Endodermal cell (in vitro differentiated cells): ENCODE measurements at regions not wholly inside any gene's neighbourhood (a gene's known extent, or its start where the extent isn't known, plus 50 kb on each side); places are given as distances from the start of the nearest gene placed in this dataset.

ENCODE experiments used
- DNase-seq: peaks from one replicate; pipeline ENCODE4 v3.0.0-alpha.2; 2017
- H3K27ac ChIP-seq: 2 replicates; pipeline ENCODE4 v1.5.1; 2013; ENCODE audit warnings: mild to moderate bottlenecking, low read depth, low read length, moderate library complexity
- H3K27me3 ChIP-seq: 2 replicates; pipeline ENCODE4 v1.6.1; 2013; ENCODE audit warnings: mild to moderate bottlenecking, low read length, moderate library complexity; ENCODE audit not compliant: insufficient read depth, control insufficient read depth, poor library complexity, severe bottlenecking
- H3K36me3 ChIP-seq: 2 replicates; pipeline ENCODE4 v1.7.0; 2013; ENCODE audit warnings: mild to moderate bottlenecking, low read length, moderate library complexity; ENCODE audit not compliant: control insufficient read depth, insufficient read depth
- H3K4me1 ChIP-seq: one replicate; pipeline ENCODE4 v1.7.0; 2013; ENCODE audit warnings: low read length; ENCODE audit not compliant: control insufficient read depth, insufficient read depth
- H3K4me3 ChIP-seq: 2 replicates; pipeline ENCODE4 v1.5.1; 2013; ENCODE audit warnings: mild to moderate bottlenecking, low read length, moderate library complexity
- H3K9ac ChIP-seq: 2 replicates; pipeline ENCODE4 v1.6.1; 2013; ENCODE audit warnings: mild to moderate bottlenecking, low read length, moderate library complexity; ENCODE audit not compliant: poor library complexity, severe bottlenecking; ENCODE audit errors: extremely low read depth
- H3K9me3 ChIP-seq: 2 replicates; pipeline ENCODE4 v1.6.1; 2013; ENCODE audit warnings: mild to moderate bottlenecking, low read length, moderate library complexity; ENCODE audit not compliant: control insufficient read depth
- H3K27ac Mint-ChIP-seq: 2 replicates; pipeline ENCODE4 v1.8.0; 2020; ENCODE audit warnings: mixed read lengths
- H3K27me3 Mint-ChIP-seq: 2 replicates; pipeline ENCODE4 v1.8.0; 2021; ENCODE audit warnings: mild to moderate bottlenecking, mixed read lengths; ENCODE audit not compliant: insufficient read depth
- H3K36me3 Mint-ChIP-seq: 2 replicates; pipeline ENCODE4 v1.8.0; 2020; ENCODE audit warnings: low read depth, mixed read lengths
- H3K4me1 Mint-ChIP-seq: 2 replicates; pipeline ENCODE4 v1.8.0; 2020; ENCODE audit warnings: mixed read lengths
- H3K4me3 Mint-ChIP-seq: 2 replicates; pipeline ENCODE4 v1.8.0; 2020; ENCODE audit warnings: mild to moderate bottlenecking, moderate library complexity, mixed read lengths
- H3K9me3 Mint-ChIP-seq: 2 replicates; pipeline ENCODE4 v1.8.0; 2020; ENCODE audit warnings: mild to moderate bottlenecking, mixed read lengths
- CTCF ChIP-seq: fragments of 200-600 bp; sonication (generic); conservative IDR thresholded peaks from 2 replicates; pipeline ENCODE4 v1.5.0; 2021; ENCODE audit warnings: antibody characterized with exemption, mild to moderate bottlenecking
- WGBS, 2 experiments: methylation state at CpG; one replicate each; pipeline versions ENCODE4 v1.1.5 to v1.1.7; 2013; ENCODE audit warnings: missing lambda C conversion rate in 2 of 2, mixed read lengths in 1 of 2; ENCODE audit not compliant: insufficient coverage in 1 of 2, insufficient read length in 1 of 2; 5-methylcytosine and 5-hydroxymethylcytosine counted together

GRCh38 chr5:54825005-54825404 is 160.4 kb downstream of the ESM1 start:
- no peak for TF ChIP-seq CTCF
- peaks cover 1% of the 10 kb centered on the region for H3K27me3 Mint-ChIP-seq
- no peaks in the 10 kb centered on the region for H3K9me3 Mint-ChIP-seq
- no peaks in the 10 kb centered on the region for H3K9me3 ChIP-seq
- DNase-seq, result no peak
- H3K4me1 Mint-ChIP-seq, result peaks cover 5% of the 10 kb centered on the region
- no peak overlapping the region for H3K4me3 Mint-ChIP-seq
- no peak overlapping the region for H3K27ac Mint-ChIP-seq
- H3K4me1 ChIP-seq, result no peaks in the 10 kb centered on the region
- H3K36me3 Mint-ChIP-seq, result no peaks in the 10 kb centered on the region
- H3K4me3 ChIP-seq, result no peak overlapping the region
- H3K9ac ChIP-seq, result no peak overlapping the region
- no peak overlapping the region for H3K27ac ChIP-seq
- H3K27me3 ChIP-seq, result no peaks in the 10 kb centered on the region
- no peaks in the 10 kb centered on the region for H3K36me3 ChIP-seq

GRCh38 chr5:54823006-54823405 is 162.4 kb downstream of the ESM1 start:
- H3K27me3 ChIP-seq, result no peaks in the 10 kb centered on the region
- H3K27ac Mint-ChIP-seq, result no peak overlapping the region
- peaks cover 1% of the 10 kb centered on the region for H3K27me3 Mint-ChIP-seq
- H3K4me3 ChIP-seq, result no peak overlapping the region
- no peak overlapping the region for H3K27ac ChIP-seq
- no peak for TF ChIP-seq CTCF
- no peaks in the 10 kb centered on the region for H3K36me3 ChIP-seq
- H3K9me3 Mint-ChIP-seq, result peaks cover 8% of the 10 kb centered on the region
- H3K36me3 Mint-ChIP-seq, result no peaks in the 10 kb centered on the region
- DNase-seq, result no peak
- no peak overlapping the region for H3K9ac ChIP-seq
- H3K4me1 Mint-ChIP-seq, result peaks cover 5% of the 10 kb centered on the region
- H3K9me3 ChIP-seq, result no peaks in the 10 kb centered on the region
- no peaks in the 10 kb centered on the region for H3K4me1 ChIP-seq
- no peak overlapping the region for H3K4me3 Mint-ChIP-seq

GRCh38 chr5:54822324-54822687 is 163.1 kb downstream of the ESM1 start:
- Mint-ChIP-seq H3K9me3 (peaks cover 8% of the 10 kb centered on the region), H3K27me3 (peaks cover 1% of the 10 kb centered on the region), H3K27ac (no peak overlapping the region), H3K4me1 (peaks cover 5% of the 10 kb centered on the region), H3K4me3 (no peak overlapping the region), H3K36me3 (no peaks in the 10 kb centered on the region)
- Histone ChIP-seq H3K36me3 (no peaks in the 10 kb centered on the region), H3K9ac (no peak overlapping the region), H3K27me3 (no peaks in the 10 kb centered on the region), H3K9me3 (no peaks in the 10 kb centered on the region), H3K4me3 (no peak overlapping the region), H3K27ac (no peak overlapping the region), H3K4me1 (no peaks in the 10 kb centered on the region)
- WGBS, 2 experiments, result 94 to 96% methylated on average over 2 of the region's 2 CpGs
- DNase-seq, result no peak
- no peak for TF ChIP-seq CTCF
